SK-N-MC (cell line): ENCODE measurements at regions not wholly inside any gene's neighbourhood (a gene's known extent, or its start where the extent isn't known, plus 50 kb on each side); places are given as distances from the start of the nearest gene placed in this dataset.

ENCODE experiments used
- EZH2 ChIP-seq: fragments of 200-600 bp; sonication (generic); IDR thresholded peaks from one replicate; pipeline ENCODE4 v1.6.1; 2017; ENCODE audit warnings: antibody characterized with exemption
- FOXP2 ChIP-seq: optimal IDR thresholded peaks from 2 replicates; pipeline ENCODE3; 2011; ENCODE audit warnings: mild to moderate bottlenecking, moderate library complexity; ENCODE audit not compliant: insufficient read depth; ENCODE audit errors: extremely low read length, control extremely low read depth
- POLR2AphosphoS5 ChIP-seq: IDR thresholded peaks from 2 replicates; pipeline ENCODE4 v1.6.1; 2012; ENCODE audit warnings: mild to moderate bottlenecking, low read depth, low read length, borderline replicate concordance

- no peak for TF ChIP-seq POLR2AphosphoS5
- no peak for TF ChIP-seq EZH2
- TF ChIP-seq FOXP2 = no peak
Measured at GRCh38 chr3:34196914-34197313, 398.5 kb downstream of the PDCD6IP start.
